ENCODE measurements at regions not wholly inside any gene's neighbourhood (a gene's known extent, or its start where the extent isn't known, plus 50 kb on each side); places are given as distances from the start of the nearest gene placed in this dataset.
A peak's percentile ranks its signal among the peaks of the same experiment; 100 is the strongest.

- DNase-seq (ENCODE audit: low spot score), result no peak
These were observed 57.2 kb upstream of the ACVR1 start for GRCh38 chr2:157933160-157933920.

- DNase-seq (ENCODE audit: low spot score), result peak; percentile 8
These were observed 56.5 kb upstream of the ACVR1 start for GRCh38 chr2:157932480-157933159.

GRCh38 chr2:157931542-157931941, 55.4 kb upstream of the ACVR1 start:
- DNase-seq (ENCODE audit: low spot score), result no peak

GRCh38 chr2:157930728-157931127, 54.6 kb upstream of the ACVR1 start:
- no peak for DNase-seq (ENCODE audit: low spot score)

GRCh38 chr2:157929871-157930667, 53.9 kb upstream of the ACVR1 start:
- DNase-seq (ENCODE audit: low spot score), result no peak

- no peak for DNase-seq (ENCODE audit: low spot score)
These were observed 52.2 kb upstream of the ACVR1 start for GRCh38 chr2:157928372-157928771.

GRCh38 chr2:157927155-157927554, 51.0 kb upstream of the ACVR1 start:
- no peak for DNase-seq (ENCODE audit: low spot score)
